Spleen (tissue), 7 donors: ENCODE measurements at regions not wholly inside any gene's neighbourhood (a gene's known extent, or its start where the extent isn't known, plus 50 kb on each side); places are given as distances from the start of the nearest gene placed in this dataset.

Experiments
- CTCF ChIP-seq, 11 experiments: fragments of 200-600 bp in 7 of 11; fragments of 450-650 bp in 4 of 11; sonication (generic) in 4 of 11; IDR thresholded peaks in 8 of 11; conservative IDR thresholded peaks in 3 of 11; 1 replicate in 7 of 11; 2 replicates in 4 of 11; pipeline versions ENCODE4 v1.4.0 to v1.8.0; 2016 to 2021; ENCODE audit warnings: antibody characterized with exemption in 11 of 11, inconsistent platforms in 4 of 11, mild to moderate bottlenecking in 1 of 11
- POLR2A ChIP-seq, 3 donors: fragments of 450-650 bp; IDR thresholded peaks; one replicate each; pipeline ENCODE4 v1.5.1; 2017; ENCODE audit warnings: antibody characterized with exemption in 3 of 3, mild to moderate bottlenecking in 1 of 3
- POLR2AphosphoS5 ChIP-seq, 3 donors: sonication (generic); formaldehyde crosslinking; IDR thresholded peaks; one replicate each; pipeline ENCODE4 v1.5.1; 2017; ENCODE audit warnings: antibody characterized with exemption in 3 of 3
- donor health status: DM: no; HTN: no; CAD: no; lungs with moderate emphysema.
- donor health status: DM: no; HTN: no; CAD: no.
- donor health status: DM: no; HTN: no; CAD: no.

- TF ChIP-seq CTCF (IDR thresholded peaks at IDR 0.05 in 8 of 11, conservative IDR thresholded peaks at IDR 0.05 in 3 of 11): no peak
- no peak for TF ChIP-seq POLR2A (IDR thresholded peaks at IDR 0.05)
- no peak for TF ChIP-seq POLR2AphosphoS5 (IDR thresholded peaks at IDR 0.05)
Observed at GRCh38 chr13:112229445-112229844, 146.7 kb upstream of the SPACA7 start.
